H1 (cell line): ENCODE measurements at regions not wholly inside any gene's neighbourhood (a gene's known extent, or its start where the extent isn't known, plus 50 kb on each side); places are given as distances from the start of the nearest gene placed in this dataset.

Experiments used
- BRCA1 ChIP-seq: IDR thresholded peaks from 2 replicates; pipeline ENCODE4 v1.6.1; 2012; ENCODE audit warnings: low read depth, low read length, improper control_type of control experiment
- CEBPB ChIP-seq: IDR thresholded peaks from 2 replicates; pipeline ENCODE4 v1.6.1; 2012; ENCODE audit warnings: low read depth, low read length
- EZH2 ChIP-seq: fragments of 200-600 bp; sonication (generic); IDR thresholded peaks from 2 replicates; pipeline ENCODE4 v1.7.1; 2012; ENCODE audit warnings: low read depth, mild to moderate bottlenecking, moderate library complexity, low read length, inconsistent platforms; ENCODE audit not compliant: severe bottlenecking
- GTF2F1 ChIP-seq: IDR thresholded peaks from 2 replicates; pipeline ENCODE4 v1.6.1; 2012; ENCODE audit warnings: low read depth, low read length, improper control_type of control experiment, borderline replicate concordance
- JUND ChIP-seq: IDR thresholded peaks from 2 replicates; pipeline ENCODE4 v1.6.1; 2011; ENCODE audit warnings: mild to moderate bottlenecking, improper control_type of control experiment, low read length
- POLR2A ChIP-seq, 2 experiments: IDR thresholded peaks; 1 replicate in 1 of 2; 2 replicates in 1 of 2; pipeline ENCODE4 v1.6.1; 2011; ENCODE audit warnings: low read depth in 2 of 2, low read length in 2 of 2, mild to moderate bottlenecking in 2 of 2; ENCODE audit errors: control extremely low read depth in 1 of 2
- RFX5 ChIP-seq: IDR thresholded peaks from 2 replicates; pipeline ENCODE4 v1.6.1; 2011; ENCODE audit warnings: low read depth, low read length, improper control_type of control experiment, borderline replicate concordance
- SIN3A ChIP-seq, 2 experiments: IDR thresholded peaks in 1 of 2; conservative IDR thresholded peaks in 1 of 2; 2 replicates each; pipeline ENCODE4 v1.6.1; 2011 to 2012; ENCODE audit warnings: low read length in 2 of 2, improper control_type of control experiment in 1 of 2, low read depth in 1 of 2, mild to moderate bottlenecking in 1 of 2
- SIX5 ChIP-seq: IDR thresholded peaks from 2 replicates; pipeline ENCODE4 v1.6.1; 2011; ENCODE audit warnings: mild to moderate bottlenecking, low read depth, low read length
- SRF ChIP-seq: IDR thresholded peaks from 2 replicates; pipeline ENCODE4 v1.6.1; 2011; ENCODE audit warnings: mild to moderate bottlenecking, low read depth, low read length, moderate library complexity
- YY1 ChIP-seq: IDR thresholded peaks from 2 replicates; pipeline ENCODE4 v1.6.1; 2011; ENCODE audit warnings: low read depth, mild to moderate bottlenecking, low read length
- TF ChIP-seq, protein P1 (sequence below), 3 experiments: IDR thresholded peaks; 1 replicate in 2 of 3; 2 replicates in 1 of 3; pipeline versions ENCODE4 v1.5.1 to v1.6.1; 2011; ENCODE audit warnings: low read length in 3 of 3, mild to moderate bottlenecking in 3 of 3, inconsistent platforms in 2 of 3, low read depth in 1 of 3, moderate library complexity in 1 of 3; ENCODE audit not compliant: insufficient read depth in 1 of 3; ENCODE audit errors: control extremely low read depth in 1 of 3
- TF ChIP-seq, protein P2 (sequence below): IDR thresholded peaks from 2 replicates; pipeline ENCODE4 v1.6.1; 2011; ENCODE audit warnings: low read depth, mild to moderate bottlenecking, low read length; ENCODE audit not compliant: insufficient read depth

DNA sequence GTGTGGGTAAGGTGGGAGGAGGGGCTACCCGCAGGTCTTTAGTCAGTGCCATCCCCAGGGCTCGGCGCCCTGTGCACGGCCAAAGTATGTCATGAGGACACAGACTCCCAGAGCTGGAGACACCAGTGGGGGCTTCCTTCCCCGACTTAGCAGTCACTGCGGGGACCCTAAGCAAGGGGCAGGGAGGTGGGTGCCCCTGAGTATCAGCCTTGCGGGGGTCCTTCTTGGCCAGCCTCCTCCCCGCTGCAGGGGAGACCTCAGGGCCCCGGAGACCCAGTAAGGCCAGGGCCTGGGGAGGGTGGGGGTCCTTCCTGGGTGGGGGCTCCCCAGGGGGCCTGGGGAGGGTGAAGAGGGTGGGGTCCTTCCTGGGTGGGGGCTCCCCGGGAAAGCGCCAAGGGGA, 673.8 kb downstream of the BRD1 start:
- TF ChIP-seq, protein P1, sequence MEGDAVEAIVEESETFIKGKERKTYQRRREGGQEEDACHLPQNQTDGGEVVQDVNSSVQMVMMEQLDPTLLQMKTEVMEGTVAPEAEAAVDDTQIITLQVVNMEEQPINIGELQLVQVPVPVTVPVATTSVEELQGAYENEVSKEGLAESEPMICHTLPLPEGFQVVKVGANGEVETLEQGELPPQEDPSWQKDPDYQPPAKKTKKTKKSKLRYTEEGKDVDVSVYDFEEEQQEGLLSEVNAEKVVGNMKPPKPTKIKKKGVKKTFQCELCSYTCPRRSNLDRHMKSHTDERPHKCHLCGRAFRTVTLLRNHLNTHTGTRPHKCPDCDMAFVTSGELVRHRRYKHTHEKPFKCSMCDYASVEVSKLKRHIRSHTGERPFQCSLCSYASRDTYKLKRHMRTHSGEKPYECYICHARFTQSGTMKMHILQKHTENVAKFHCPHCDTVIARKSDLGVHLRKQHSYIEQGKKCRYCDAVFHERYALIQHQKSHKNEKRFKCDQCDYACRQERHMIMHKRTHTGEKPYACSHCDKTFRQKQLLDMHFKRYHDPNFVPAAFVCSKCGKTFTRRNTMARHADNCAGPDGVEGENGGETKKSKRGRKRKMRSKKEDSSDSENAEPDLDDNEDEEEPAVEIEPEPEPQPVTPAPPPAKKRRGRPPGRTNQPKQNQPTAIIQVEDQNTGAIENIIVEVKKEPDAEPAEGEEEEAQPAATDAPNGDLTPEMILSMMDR (IDR thresholded peaks at IDR 0.05; ENCODE audit: control extremely low read depth in 1 of 3, insufficient read depth in 1 of 3, low read depth in 1 of 3, low read length in 3 of 3), result no peak
- no peak for TF ChIP-seq EZH2
- no peak for TF ChIP-seq GTF2F1
- no peak for TF ChIP-seq JUND
- TF ChIP-seq SRF, result no peak
- no peak for TF ChIP-seq CEBPB
- no peak for TF ChIP-seq RFX5
- TF ChIP-seq BRCA1, result no peak
- TF ChIP-seq SIN3A (conservative IDR thresholded peaks at IDR 0.05 in 1 of 2, IDR thresholded peaks at IDR 0.05 in 1 of 2; ENCODE audit: low read depth in 1 of 2, low read length in 2 of 2), result no peak
- TF ChIP-seq, protein P2, sequence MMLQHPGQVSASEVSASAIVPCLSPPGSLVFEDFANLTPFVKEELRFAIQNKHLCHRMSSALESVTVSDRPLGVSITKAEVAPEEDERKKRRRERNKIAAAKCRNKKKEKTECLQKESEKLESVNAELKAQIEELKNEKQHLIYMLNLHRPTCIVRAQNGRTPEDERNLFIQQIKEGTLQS, result no peak
- no peak for TF ChIP-seq YY1
- TF ChIP-seq POLR2A (IDR thresholded peaks at IDR 0.05; ENCODE audit: control extremely low read depth in 1 of 2, low read depth in 2 of 2, low read length in 2 of 2), result no peak
- no peak for TF ChIP-seq SIX5
